Uterus (tissue), 3 donors: ENCODE measurements at regions not wholly inside any gene's neighbourhood (a gene's known extent, or its start where the extent isn't known, plus 50 kb on each side); places are given as distances from the start of the nearest gene placed in this dataset.

Experiments used
- DNase-seq, 2 donors: peaks; one replicate each; pipeline ENCODE4 v3.0.0-alpha.2; 2019 to 2020
- H3K27ac ChIP-seq, 2 donors: fragments of 200-600 bp; sonication (generic); 1 replicate in 1 of 2; 2 replicates in 1 of 2; pipeline ENCODE4 v1.5.1; 2016 to 2018
- H3K27me3 ChIP-seq, 2 donors: fragments of 200-600 bp; sonication (generic); one replicate each; pipeline ENCODE4 v1.5.1; 2018 to 2019; ENCODE audit warnings: control low read depth in 1 of 2
- H3K36me3 ChIP-seq, 2 donors: fragments of 200-600 bp; sonication (generic); one replicate each; pipeline ENCODE4 v1.5.1; 2019; ENCODE audit warnings: control low read depth in 1 of 2
- H3K4me1 ChIP-seq, 2 donors: fragments of 200-600 bp; sonication (generic); one replicate each; pipeline ENCODE4 v1.5.1; 2018 to 2019; ENCODE audit warnings: control low read depth in 1 of 2
- H3K4me3 ChIP-seq, 2 donors: fragments of 200-600 bp; sonication (generic); 1 replicate in 1 of 2; 2 replicates in 1 of 2; pipeline ENCODE4 v1.5.1; 2018 to 2019; ENCODE audit warnings: mild to moderate bottlenecking in 1 of 2
- H3K9me3 ChIP-seq, 2 donors: fragments of 200-600 bp; sonication (generic); one replicate each; pipeline ENCODE4 v1.5.1; 2019; ENCODE audit warnings: control low read depth in 1 of 2
- CTCF ChIP-seq, 4 experiments: fragments of 200-600 bp in 2 of 4; fragments of 450-650 bp in 2 of 4; sonication (generic) in 2 of 4; IDR thresholded peaks; one replicate each; pipeline ENCODE4 v1.5.1; 2016 to 2019; ENCODE audit warnings: antibody characterized with exemption in 4 of 4, mild to moderate bottlenecking in 2 of 4, moderate library complexity in 1 of 4
- POLR2A ChIP-seq, 2 donors: fragments of 450-650 bp; IDR thresholded peaks; one replicate each; pipeline ENCODE4 v1.6.1; 2016; ENCODE audit warnings: antibody characterized with exemption in 2 of 2, mild to moderate bottlenecking in 1 of 2, moderate library complexity in 1 of 2
- intact Hi-C: fragments of 100-400 bp; cut with DNase I; formaldehyde crosslinking; loops from one replicate; pipeline ENCODE4 v1.15.1; 2023; ENCODE audit warnings: low total_unique reads
- donor health status: DM: yes; HTN: yes; CAD: no.

GRCh38 chr4:33882246-33882990, 2361.9 kb downstream of the ARAP2 start:
- no peaks in the 10 kb centered on the region for H3K4me1 ChIP-seq
- no peaks in the 10 kb centered on the region for H3K36me3 ChIP-seq
- DNase-seq = no peak
- TF ChIP-seq POLR2A (IDR thresholded peaks at IDR 0.05) (no peak), CTCF (IDR thresholded peaks at IDR 0.05) (no peak)
- no peaks in the 10 kb centered on the region for H3K9me3 ChIP-seq
- no peak overlapping the region for H3K4me3 ChIP-seq
- no peak overlapping the region for H3K27ac ChIP-seq
- H3K27me3 ChIP-seq = no peaks in the 10 kb centered on the region
- intact Hi-C loops = no loop called here

- Histone ChIP-seq H3K27ac (no peak overlapping the region), H3K4me3 (no peak overlapping the region), H3K9me3 (no peaks in the 10 kb centered on the region), H3K36me3 (no peaks in the 10 kb centered on the region), H3K27me3 (no peaks in the 10 kb centered on the region), H3K4me1 (no peaks in the 10 kb centered on the region)
- TF ChIP-seq POLR2A (IDR thresholded peaks at IDR 0.05) (no peak), CTCF (IDR thresholded peaks at IDR 0.05) (no peak)
- no peak for DNase-seq
- intact Hi-C loops = no loop called here
Measured at GRCh38 chr4:33883111-33883510, 2361.2 kb downstream of the ARAP2 start.

- H3K36me3 ChIP-seq = no peaks in the 10 kb centered on the region
- intact Hi-C loops = no loop called here
- H3K4me1 ChIP-seq = no peaks in the 10 kb centered on the region
- H3K27me3 ChIP-seq = no peaks in the 10 kb centered on the region
- H3K27ac ChIP-seq = no peak overlapping the region
- no peak for DNase-seq
- H3K9me3 ChIP-seq = no peaks in the 10 kb centered on the region
- TF ChIP-seq POLR2A (IDR thresholded peaks at IDR 0.05) = no peak
- TF ChIP-seq CTCF (IDR thresholded peaks at IDR 0.05) = no peak
- H3K4me3 ChIP-seq = no peak overlapping the region
Measured at GRCh38 chr4:33886356-33886755, 2358.0 kb downstream of the ARAP2 start.

GRCh38 chr4:33890841-33891240, 2353.5 kb downstream of the ARAP2 start:
- no peaks in the 10 kb centered on the region for H3K4me1 ChIP-seq
- no peak for DNase-seq

More at GRCh38 chr4:33890841-33891240, 2353.5 kb downstream of the ARAP2 start:
- intact Hi-C loops = no loop called here
- Histone ChIP-seq H3K27ac (no peak overlapping the region), H3K4me3 (no peak overlapping the region), H3K36me3 (no peaks in the 10 kb centered on the region), H3K9me3 (no peaks in the 10 kb centered on the region), H3K27me3 (no peaks in the 10 kb centered on the region)
- TF ChIP-seq POLR2A (IDR thresholded peaks at IDR 0.05) = no peak
- no peak for TF ChIP-seq CTCF (IDR thresholded peaks at IDR 0.05)
